Thymus (tissue), 11 donors: ENCODE measurements at regions not wholly inside any gene's neighbourhood (a gene's known extent, or its start where the extent isn't known, plus 50 kb on each side); places are given as distances from the start of the nearest gene placed in this dataset.

Experiments used
- DNase-seq, 9 donors: peaks; one replicate each; pipeline ENCODE4 v3.0.0-alpha.2; 2013; ENCODE audit warnings: low spot score in 9 of 9, low read depth in 6 of 9, missing footprints in 1 of 9
- H3K27ac ChIP-seq, 2 donors: one replicate each; pipeline ENCODE4 v1.5.1; 2013; ENCODE audit warnings: control low read depth in 1 of 2, low read depth in 1 of 2, low read length in 1 of 2, mild to moderate bottlenecking in 1 of 2, moderate library complexity in 1 of 2
- H3K27me3 ChIP-seq, 2 donors: one replicate each; pipeline ENCODE4 v1.5.1; 2013; ENCODE audit warnings: low read length in 1 of 2; ENCODE audit not compliant: control insufficient read depth in 2 of 2, insufficient read depth in 1 of 2
- H3K36me3 ChIP-seq, 2 donors: one replicate each; pipeline ENCODE4 v1.5.1; 2013; ENCODE audit warnings: low read length in 1 of 2, mild to moderate bottlenecking in 1 of 2, moderate library complexity in 1 of 2; ENCODE audit not compliant: control insufficient read depth in 2 of 2, insufficient read depth in 2 of 2
- H3K4me1 ChIP-seq, 2 donors: one replicate each; pipeline ENCODE4 v1.5.1; 2013; ENCODE audit warnings: low read length in 2 of 2; ENCODE audit not compliant: control insufficient read depth in 2 of 2, insufficient read depth in 2 of 2
- H3K4me3 ChIP-seq, 2 donors: one replicate each; pipeline ENCODE4 v1.5.1; 2013; ENCODE audit warnings: low read length in 2 of 2, control low read depth in 1 of 2, mild to moderate bottlenecking in 1 of 2
- H3K9me3 ChIP-seq, 2 donors: one replicate each; pipeline ENCODE4 v1.5.1; 2013; ENCODE audit warnings: low read length in 1 of 2, mild to moderate bottlenecking in 1 of 2; ENCODE audit not compliant: control insufficient read depth in 2 of 2, insufficient read depth in 1 of 2
- WGBS: extraction: QIAGEN DNeasy Blood & Tissue Kit; methylation state at CpG from one replicate; pipeline ENCODE4 v1.1.7; 2013; 5-methylcytosine and 5-hydroxymethylcytosine counted together
- donor health status: healthy.

DNA sequence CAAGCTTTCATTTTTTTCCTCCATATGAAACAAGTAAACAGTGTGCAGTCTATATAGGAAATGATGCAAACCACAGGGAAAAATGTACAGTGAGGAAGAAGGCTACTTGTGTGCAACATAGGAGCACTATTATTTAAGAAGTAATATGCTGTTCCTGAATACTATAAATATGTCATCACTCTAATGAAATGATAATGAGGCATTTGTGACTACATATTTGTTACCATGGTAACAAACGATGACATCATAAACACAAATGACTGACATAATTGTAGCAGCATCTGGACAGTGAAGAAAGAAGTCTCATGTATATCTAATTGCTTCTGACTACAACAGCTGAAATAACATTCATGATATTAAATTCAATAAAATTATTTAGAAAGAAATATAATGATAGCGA is 164.8 kb downstream of the C7orf25 start:
- Histone ChIP-seq H3K27ac (no peak overlapping the region), H3K27me3 (no peaks in the 10 kb centered on the region), H3K36me3 (no peaks in the 10 kb centered on the region), H3K4me1 (no peaks in the 10 kb centered on the region), H3K4me3 (no peak overlapping the region), H3K9me3 (peaks cover 0 to 4% of the 10 kb centered on the region in 2 donors)
- WGBS = 93% methylated on average over 2 of the region's 2 CpGs
- DNase-seq = no peak

DNA sequence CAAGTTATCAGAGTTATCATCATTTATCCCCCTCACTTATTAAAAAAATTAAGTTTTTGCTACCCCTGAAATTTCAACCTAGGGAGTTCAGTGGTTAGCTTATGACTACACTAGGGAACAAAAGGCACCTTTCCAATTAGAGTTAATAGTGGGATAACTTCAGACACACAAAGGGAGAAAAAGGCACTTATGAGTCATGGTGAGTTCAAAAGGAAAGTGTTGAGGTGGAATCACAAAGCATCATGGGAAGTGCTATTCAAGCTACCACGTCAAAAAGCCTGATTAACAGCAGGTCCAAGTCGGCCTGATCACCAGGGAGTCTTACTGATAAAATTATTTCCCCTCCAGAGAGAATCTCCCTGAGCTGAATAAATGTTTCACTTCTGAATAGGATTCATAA is 165.7 kb downstream of the C7orf25 start:
- no peaks in the 10 kb centered on the region for H3K4me1 ChIP-seq
- no peak overlapping the region for H3K27ac ChIP-seq
- H3K9me3 ChIP-seq = peaks cover 0 to 4% of the 10 kb centered on the region in 2 donors
- H3K4me3 ChIP-seq = no peak overlapping the region
- 70% methylated on average over 2 of the region's 2 CpGs for WGBS
- no peaks in the 10 kb centered on the region for H3K27me3 ChIP-seq
- H3K36me3 ChIP-seq = no peaks in the 10 kb centered on the region
- no peak for DNase-seq

DNA sequence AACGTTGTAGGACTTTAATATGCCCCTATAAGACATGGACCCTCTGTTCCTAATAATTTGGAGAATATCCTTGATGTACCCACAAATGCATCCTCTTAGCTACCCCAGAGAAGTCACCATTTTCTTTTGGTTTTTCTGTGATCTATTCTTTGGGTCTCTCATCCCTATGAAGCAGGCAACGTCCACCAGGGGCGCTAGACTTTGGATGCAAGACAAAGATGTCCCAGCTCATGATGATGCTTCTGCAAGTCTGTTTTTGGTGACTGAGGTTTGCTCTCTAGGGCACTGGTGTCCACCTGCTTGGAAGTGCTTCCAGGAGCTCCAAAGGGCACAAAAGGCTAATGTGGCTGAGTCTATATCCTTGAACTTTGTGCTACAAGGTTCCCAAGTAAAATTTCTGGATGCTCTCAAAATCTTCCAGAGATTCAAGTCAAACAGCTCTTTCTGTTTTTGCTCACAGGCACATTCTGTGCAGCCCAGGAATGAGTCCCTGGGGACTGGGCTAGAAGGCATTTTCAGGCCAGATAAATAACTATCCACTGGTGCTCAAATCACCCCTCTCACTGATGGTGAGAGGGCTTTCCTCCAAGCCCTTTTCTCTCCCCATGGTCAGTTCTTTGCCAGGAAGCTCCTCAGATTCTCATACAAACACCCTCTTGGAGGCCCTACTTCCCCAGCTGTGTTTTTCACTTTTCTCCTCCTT is 166.4 kb downstream of the C7orf25 start:
- no peaks in the 10 kb centered on the region for H3K4me1 ChIP-seq
- peaks cover 0 to 4% of the 10 kb centered on the region in 2 donors for H3K9me3 ChIP-seq
- no peaks in the 10 kb centered on the region for H3K36me3 ChIP-seq
- 52% methylated on average over 3 of the region's 3 CpGs for WGBS
- DNase-seq = peak in 1 of 9 donors; percentile 6
- no peak overlapping the region for H3K4me3 ChIP-seq
- no peak overlapping the region for H3K27ac ChIP-seq
- no peaks in the 10 kb centered on the region for H3K27me3 ChIP-seq

DNA sequence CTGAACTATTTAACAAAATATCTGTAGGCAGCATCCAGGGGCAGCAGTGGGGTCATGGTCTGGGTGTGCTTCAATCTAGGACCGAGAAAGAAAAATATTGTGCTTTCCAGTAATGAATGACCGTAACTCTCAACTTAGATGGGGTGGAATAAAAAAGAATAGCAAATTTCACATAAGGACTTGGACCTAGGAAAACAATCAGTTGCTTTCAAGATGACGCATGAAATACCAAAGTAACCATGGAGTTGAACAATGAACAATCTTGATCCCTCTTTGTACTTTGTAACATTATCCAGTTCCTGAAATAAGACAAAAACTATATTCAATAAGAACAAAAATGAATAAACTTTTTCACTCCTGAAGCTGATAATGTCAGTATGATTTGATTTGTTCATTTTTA is 167.1 kb downstream of the C7orf25 start:
- Histone ChIP-seq H3K27ac (no peak overlapping the region), H3K4me3 (no peak overlapping the region), H3K9me3 (peaks cover 0 to 2% of the 10 kb centered on the region in 2 donors), H3K27me3 (no peaks in the 10 kb centered on the region), H3K36me3 (no peaks in the 10 kb centered on the region), H3K4me1 (no peaks in the 10 kb centered on the region)
- WGBS = 96% methylated on average over 3 of the region's 3 CpGs
- no peak for DNase-seq

DNA sequence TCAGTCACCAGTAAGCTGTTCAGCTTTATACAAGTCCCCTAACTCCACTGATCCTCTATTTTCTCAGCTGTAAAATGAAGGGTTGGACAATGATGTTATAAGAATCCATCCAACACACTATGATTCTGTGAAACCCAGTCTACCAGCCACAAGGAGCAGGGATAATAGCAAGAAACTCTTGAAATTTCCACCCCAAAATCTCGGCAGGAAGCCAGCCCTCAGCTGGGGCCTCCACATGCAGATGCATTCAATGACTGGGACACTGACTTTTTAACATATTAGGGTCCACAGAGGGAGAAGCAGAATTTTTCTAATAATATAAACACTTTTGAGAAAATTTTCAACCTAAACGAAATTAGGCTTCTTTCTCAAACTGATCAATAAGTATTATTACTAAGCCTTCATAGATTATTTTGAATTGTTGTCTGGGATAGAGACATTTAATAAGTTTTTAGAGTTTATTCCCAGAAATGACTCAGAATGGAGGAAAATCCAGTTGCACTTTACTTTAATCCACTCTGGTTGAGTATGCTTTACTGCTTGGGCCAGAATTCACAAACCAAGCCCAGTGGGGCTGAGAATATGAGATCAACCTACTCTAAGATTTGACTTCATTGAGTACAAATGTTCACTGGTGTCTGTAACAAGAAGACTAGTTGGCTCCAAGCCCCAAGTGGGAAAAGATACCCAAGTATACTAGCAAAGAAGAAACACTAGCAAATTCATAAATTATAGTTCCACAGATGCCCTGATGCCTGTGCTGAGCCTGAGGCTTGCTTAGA is 168.6 kb downstream of the C7orf25 start:
- DNase-seq = no peak
- 83% methylated on average over 2 of the region's 2 CpGs for WGBS

DNA sequence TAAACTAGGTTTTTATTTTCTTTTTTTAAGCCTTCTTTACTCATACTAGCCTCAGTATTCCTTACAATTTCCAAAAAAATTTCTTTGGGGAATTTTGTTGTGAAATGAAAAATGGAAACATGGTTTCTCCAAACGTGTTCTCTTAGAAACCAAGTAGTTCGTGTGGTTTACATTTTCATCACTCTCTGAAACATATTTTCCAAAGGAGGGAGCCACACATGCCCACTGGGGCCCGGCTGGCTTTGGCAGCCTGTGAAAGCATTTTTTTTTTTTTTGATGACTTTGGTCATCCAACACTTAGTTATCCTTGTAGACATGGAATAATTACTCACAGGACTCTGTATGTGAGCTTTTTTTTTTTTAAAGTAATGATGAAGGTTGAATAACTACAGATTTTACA is 169.6 kb downstream of the C7orf25 start:
- no peaks in the 10 kb centered on the region for H3K27me3 ChIP-seq
- no peak overlapping the region for H3K27ac ChIP-seq
- WGBS = 90% methylated on average over 3 of the region's 3 CpGs
- H3K4me1 ChIP-seq = no peaks in the 10 kb centered on the region
- DNase-seq = no peak
- no peaks in the 10 kb centered on the region for H3K36me3 ChIP-seq
- H3K4me3 ChIP-seq = no peak overlapping the region
- no peaks in the 10 kb centered on the region for H3K9me3 ChIP-seq

More for the DNA sequence above, 168.6 kb downstream of the C7orf25 start:
- Histone ChIP-seq H3K4me1 (no peaks in the 10 kb centered on the region), H3K9me3 (no peaks in the 10 kb centered on the region), H3K36me3 (no peaks in the 10 kb centered on the region), H3K27me3 (no peaks in the 10 kb centered on the region), H3K4me3 (no peak overlapping the region), H3K27ac (no peak overlapping the region)

DNA sequence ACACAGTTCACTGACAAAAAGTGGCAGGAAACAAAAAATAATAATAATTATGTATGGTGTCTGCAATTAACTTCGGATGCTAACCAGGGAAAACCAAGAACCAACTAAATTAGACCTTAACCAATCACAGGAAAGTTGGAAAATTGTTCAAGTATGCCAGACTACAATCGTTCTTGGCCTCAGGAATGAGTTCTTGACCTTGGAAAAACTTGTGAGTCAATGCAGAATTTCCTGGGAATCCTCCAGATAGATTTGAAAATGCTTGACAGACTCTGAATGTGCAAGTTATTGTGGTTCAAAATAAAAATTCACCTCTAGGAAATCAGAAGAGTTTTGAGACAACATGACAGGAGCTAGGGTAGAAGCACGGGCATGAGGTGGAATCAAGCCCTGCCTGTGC is 171.5 kb downstream of the C7orf25 start:
- Histone ChIP-seq H3K27ac (no peak overlapping the region), H3K4me1 (no peaks in the 10 kb centered on the region)

DNA sequence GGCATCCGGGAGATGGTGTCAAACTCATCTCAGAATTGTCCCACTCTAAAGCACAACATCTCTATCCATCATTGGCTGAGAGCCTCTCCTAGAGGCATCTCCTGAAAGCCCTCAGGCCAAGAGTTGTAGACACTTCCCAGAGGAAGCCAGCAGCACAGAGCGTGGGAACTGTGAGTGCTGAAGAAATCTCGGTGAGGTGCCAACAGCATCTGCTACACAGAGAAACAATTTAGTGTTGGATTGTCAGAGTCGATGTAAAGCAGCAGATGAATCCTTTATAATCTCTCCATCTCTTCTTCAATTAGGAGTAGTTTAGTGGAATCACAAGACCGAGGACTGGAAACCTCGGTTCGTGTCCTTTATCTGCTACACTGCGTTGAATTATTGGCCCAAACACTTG is 172.2 kb downstream of the C7orf25 start:
- 95% methylated on average over 8 of the region's 8 CpGs for WGBS
- Histone ChIP-seq H3K4me1 (no peaks in the 10 kb centered on the region), H3K27me3 (no peaks in the 10 kb centered on the region), H3K9me3 (no peaks in the 10 kb centered on the region), H3K4me3 (no peak overlapping the region), H3K27ac (no peak overlapping the region), H3K36me3 (no peaks in the 10 kb centered on the region)
- no peak for DNase-seq

More for the DNA sequence above, 171.5 kb downstream of the C7orf25 start:
- 86% methylated on average over 3 of the region's 3 CpGs for WGBS
- no peak overlapping the region for H3K4me3 ChIP-seq
- no peaks in the 10 kb centered on the region for H3K36me3 ChIP-seq
- H3K27me3 ChIP-seq = no peaks in the 10 kb centered on the region
- no peaks in the 10 kb centered on the region for H3K9me3 ChIP-seq
- DNase-seq = no peak

DNA sequence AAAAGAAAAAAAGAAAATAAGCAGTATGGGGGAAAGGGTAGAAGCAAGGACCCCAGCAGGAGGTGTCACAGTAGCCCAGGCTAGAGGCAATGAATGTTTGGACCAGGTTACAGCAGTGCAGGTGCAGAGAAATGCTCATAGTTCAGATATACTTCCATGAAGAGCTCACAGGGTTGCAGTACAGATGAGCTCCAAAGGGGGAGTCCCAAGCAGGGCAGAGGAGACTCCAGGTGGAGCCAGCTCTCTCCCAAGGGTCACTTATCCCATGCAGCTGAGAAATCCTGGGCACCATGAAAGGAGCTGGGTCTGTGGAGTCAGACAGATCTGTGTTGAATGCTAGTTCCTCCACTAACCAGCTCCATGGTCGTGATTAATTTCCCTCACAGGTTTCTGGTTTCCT is 174.9 kb downstream of the C7orf25 start:
- H3K9me3 ChIP-seq = no peaks in the 10 kb centered on the region
- no peak overlapping the region for H3K27ac ChIP-seq
- no peaks in the 10 kb centered on the region for H3K4me1 ChIP-seq
- H3K27me3 ChIP-seq = no peaks in the 10 kb centered on the region
- no peak overlapping the region for H3K4me3 ChIP-seq
- WGBS = 77% methylated on average over 1 of the region's 1 CpG
- DNase-seq = no peak
- H3K36me3 ChIP-seq = no peaks in the 10 kb centered on the region
